Embryonic facial prominence (tissue), 1 donor: ENCODE measurements at regions not wholly inside any gene's neighbourhood (a gene's known extent, or its start where the extent isn't known, plus 50 kb on each side); places are given as distances from the start of the nearest gene placed in this dataset.

Experiments used
- DNase-seq: peaks from one replicate; pipeline ENCODE4 v3.0.0-alpha.2; 2016; ENCODE audit errors: extremely low spot score

- DNase-seq = no peak
Observed at GRCh38 chr9:85428230-85428629, 313.5 kb downstream of the AGTPBP1 start.

- DNase-seq = no peak
Observed at GRCh38 chr9:85427772-85428171, 314.0 kb downstream of the AGTPBP1 start.

- DNase-seq = no peak
Observed at GRCh38 chr9:85425153-85425611, 316.6 kb downstream of the AGTPBP1 start.

GRCh38 chr9:85423422-85423821, 318.3 kb downstream of the AGTPBP1 start:
- DNase-seq = no peak

GRCh38 chr9:85421641-85422040, 320.1 kb downstream of the AGTPBP1 start:
- DNase-seq = no peak

GRCh38 chr9:85420750-85421149, 321.0 kb downstream of the AGTPBP1 start:
- peak; percentile 77 for DNase-seq

GRCh38 chr9:85417674-85418073, 324.1 kb downstream of the AGTPBP1 start:
- DNase-seq = no peak

GRCh38 chr9:85416715-85417114, 325.0 kb downstream of the AGTPBP1 start:
- DNase-seq = no peak

GRCh38 chr9:85414390-85414789, 327.4 kb downstream of the AGTPBP1 start:
- DNase-seq = no peak

GRCh38 chr9:85408494-85408893, 333.3 kb downstream of the AGTPBP1 start:
- no peak for DNase-seq

GRCh38 chr9:85405566-85405950, 336.2 kb downstream of the AGTPBP1 start:
- DNase-seq = no peak

GRCh38 chr9:85404911-85405565, 336.7 kb downstream of the AGTPBP1 start:
- no peak for DNase-seq

GRCh38 chr9:85402551-85402950, 339.2 kb downstream of the AGTPBP1 start:
- DNase-seq = no peak

GRCh38 chr9:85401998-85402397, 339.8 kb downstream of the AGTPBP1 start:
- no peak for DNase-seq

GRCh38 chr9:85397005-85397404, 344.7 kb downstream of the AGTPBP1 start:
- DNase-seq = no peak

GRCh38 chr9:85392260-85392659, 349.5 kb downstream of the AGTPBP1 start:
- no peak for DNase-seq

- no peak for DNase-seq
Observed at GRCh38 chr9:85377731-85378289, 363.9 kb downstream of the AGTPBP1 start.

GRCh38 chr9:85368781-85369180, 373.0 kb downstream of the AGTPBP1 start:
- no peak for DNase-seq

GRCh38 chr9:85359161-85359560, 382.6 kb downstream of the AGTPBP1 start:
- DNase-seq = no peak

GRCh38 chr9:85349046-85349445, 392.7 kb downstream of the AGTPBP1 start:
- no peak for DNase-seq

- DNase-seq = no peak
Observed at GRCh38 chr9:85347541-85347940, 394.2 kb downstream of the AGTPBP1 start.

- DNase-seq = no peak
Observed at GRCh38 chr9:85344901-85345300, 396.9 kb downstream of the AGTPBP1 start.

- no peak for DNase-seq
Observed at GRCh38 chr9:85339338-85339737, 402.4 kb downstream of the AGTPBP1 start.

GRCh38 chr9:85334228-85334627, 407.5 kb downstream of the AGTPBP1 start:
- DNase-seq = no peak
